ENCODE measurements at regions not wholly inside any gene's neighbourhood (a gene's known extent, or its start where the extent isn't known, plus 50 kb on each side); places are given as distances from the start of the nearest gene placed in this dataset.

GRCh38 chr18:42190643-42191042, 235.6 kb downstream of the PIK3C3 start:
- Histone ChIP-seq H3K27ac (no peak overlapping the region), H3K4me3 (no peak overlapping the region), H3K36me3 (ENCODE audit: low read depth, missing control alignments) (no peaks in the 10 kb centered on the region), H3K4me1 (no peaks in the 10 kb centered on the region), H3K9me3 (no peaks in the 10 kb centered on the region), H3K27me3 (no peaks in the 10 kb centered on the region)
- 84 to 96% methylated on average over 3 of the region's 3 CpGs for WGBS, 2 donors
- intact Hi-C loops (cut with DNase I; ENCODE audit: low total_unique reads): no loop called here
- TF ChIP-seq, protein P1, sequence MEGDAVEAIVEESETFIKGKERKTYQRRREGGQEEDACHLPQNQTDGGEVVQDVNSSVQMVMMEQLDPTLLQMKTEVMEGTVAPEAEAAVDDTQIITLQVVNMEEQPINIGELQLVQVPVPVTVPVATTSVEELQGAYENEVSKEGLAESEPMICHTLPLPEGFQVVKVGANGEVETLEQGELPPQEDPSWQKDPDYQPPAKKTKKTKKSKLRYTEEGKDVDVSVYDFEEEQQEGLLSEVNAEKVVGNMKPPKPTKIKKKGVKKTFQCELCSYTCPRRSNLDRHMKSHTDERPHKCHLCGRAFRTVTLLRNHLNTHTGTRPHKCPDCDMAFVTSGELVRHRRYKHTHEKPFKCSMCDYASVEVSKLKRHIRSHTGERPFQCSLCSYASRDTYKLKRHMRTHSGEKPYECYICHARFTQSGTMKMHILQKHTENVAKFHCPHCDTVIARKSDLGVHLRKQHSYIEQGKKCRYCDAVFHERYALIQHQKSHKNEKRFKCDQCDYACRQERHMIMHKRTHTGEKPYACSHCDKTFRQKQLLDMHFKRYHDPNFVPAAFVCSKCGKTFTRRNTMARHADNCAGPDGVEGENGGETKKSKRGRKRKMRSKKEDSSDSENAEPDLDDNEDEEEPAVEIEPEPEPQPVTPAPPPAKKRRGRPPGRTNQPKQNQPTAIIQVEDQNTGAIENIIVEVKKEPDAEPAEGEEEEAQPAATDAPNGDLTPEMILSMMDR (IDR thresholded peaks at IDR 0.05): no peak
- no peak for TF ChIP-seq POLR2A (IDR thresholded peaks at IDR 0.05)
- DNase-seq: no peak

DNA sequence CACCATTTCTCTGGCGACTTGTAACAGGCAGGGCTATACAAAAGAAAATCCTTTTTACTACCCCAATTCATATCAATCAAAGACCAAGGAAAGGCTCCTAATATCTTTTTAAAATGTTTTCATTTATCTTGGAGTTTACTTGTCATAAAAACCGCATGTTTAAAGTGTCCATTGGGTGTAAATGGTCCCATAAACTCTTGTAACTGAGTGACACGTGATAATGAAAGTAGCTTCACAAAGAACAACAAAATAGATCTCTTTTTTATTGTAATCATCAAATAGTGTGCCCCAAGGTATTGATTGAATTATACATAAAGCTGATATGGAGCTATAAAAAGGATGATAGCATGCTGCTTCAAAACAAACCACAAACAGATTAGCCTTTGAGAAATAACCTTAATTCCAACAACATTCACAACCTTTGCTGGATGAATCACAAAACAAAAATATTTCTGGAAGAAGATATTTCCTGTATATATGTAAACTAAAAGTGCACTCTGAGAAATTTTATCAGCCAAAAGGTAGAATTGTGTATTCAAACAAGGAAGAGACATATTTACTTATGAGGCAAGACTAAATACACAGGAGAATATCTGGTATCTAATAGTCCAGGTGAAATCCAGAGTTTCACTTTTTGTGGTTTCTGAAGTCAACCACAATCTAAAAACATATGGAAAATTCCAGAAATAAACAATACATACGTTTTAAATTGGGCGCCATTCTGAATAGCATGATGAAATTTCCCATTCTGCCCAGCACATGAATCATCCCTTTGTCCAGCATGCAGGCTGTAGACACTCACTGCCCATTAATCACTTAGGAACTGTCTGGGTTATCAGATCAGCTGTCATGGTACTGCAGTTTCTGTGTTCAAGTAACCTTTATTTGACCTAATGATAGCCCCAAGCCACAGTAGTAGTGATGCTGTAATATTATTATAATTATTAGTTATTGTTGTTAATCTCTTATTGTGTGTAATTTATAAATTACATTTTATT, 237.5 kb downstream of the PIK3C3 start:
- whole genome bisulfite sequencing, 2 donors: 75 to 76% methylated on average over 5 of the region's 5 CpGs
- H3K36me3 ChIP-seq (ENCODE audit: low read depth, missing control alignments): no peaks in the 10 kb centered on the region
- H3K27ac ChIP-seq: no peak overlapping the region
- H3K9me3 ChIP-seq: no peaks in the 10 kb centered on the region
- TF ChIP-seq POLR2A (IDR thresholded peaks at IDR 0.05): no peak
- TF ChIP-seq, protein P1 (IDR thresholded peaks at IDR 0.05): no peak
- DNase-seq: no peak
- no peaks in the 10 kb centered on the region for H3K4me1 ChIP-seq
- H3K27me3 ChIP-seq: no peaks in the 10 kb centered on the region
- no peak overlapping the region for H3K4me3 ChIP-seq
- intact Hi-C loops (cut with DNase I; ENCODE audit: low total_unique reads): no loop called here

GRCh38 chr18:42196651-42197050, 241.6 kb downstream of the PIK3C3 start:
- intact Hi-C loops (cut with DNase I; ENCODE audit: low total_unique reads): no loop called here
- H3K27ac ChIP-seq: no peak overlapping the region
- no peaks in the 10 kb centered on the region for H3K9me3 ChIP-seq
- no peaks in the 10 kb centered on the region for H3K36me3 ChIP-seq (ENCODE audit: low read depth, missing control alignments)
- H3K27me3 ChIP-seq: no peaks in the 10 kb centered on the region
- no peaks in the 10 kb centered on the region for H3K4me1 ChIP-seq
- no peak for DNase-seq
- H3K4me3 ChIP-seq: no peak overlapping the region
- TF ChIP-seq, protein P1 (IDR thresholded peaks at IDR 0.05): no peak
- TF ChIP-seq POLR2A (IDR thresholded peaks at IDR 0.05): no peak

DNA sequence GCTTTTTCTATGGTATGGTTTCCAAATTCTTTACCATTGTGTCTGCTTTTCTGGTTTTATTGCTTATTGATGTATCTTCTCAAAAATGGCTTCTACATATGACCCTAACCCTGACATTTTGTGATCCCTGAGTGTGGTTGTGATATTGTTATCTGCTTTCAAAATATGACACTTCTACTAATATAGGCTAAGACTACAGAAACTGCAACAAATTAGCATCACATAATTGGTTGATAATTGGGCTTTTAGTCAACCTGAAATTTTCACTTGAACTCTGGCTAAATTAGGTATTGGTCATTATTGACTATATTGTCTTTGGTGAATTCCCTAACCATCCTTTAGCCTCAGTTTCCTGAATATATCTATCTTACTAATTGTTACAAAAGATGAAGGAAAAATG, 246.1 kb downstream of the PIK3C3 start:
- Histone ChIP-seq H3K4me1 (no peaks in the 10 kb centered on the region), H3K36me3 (ENCODE audit: low read depth, missing control alignments) (no peaks in the 10 kb centered on the region), H3K27me3 (no peaks in the 10 kb centered on the region), H3K27ac (no peak overlapping the region), H3K4me3 (no peak overlapping the region), H3K9me3 (no peaks in the 10 kb centered on the region)
- TF ChIP-seq, protein P1 (IDR thresholded peaks at IDR 0.05): no peak
- no peak for TF ChIP-seq POLR2A (IDR thresholded peaks at IDR 0.05)
- DNase-seq: no peak
- intact Hi-C loops (cut with DNase I; ENCODE audit: low total_unique reads): no loop called here

- Histone ChIP-seq H3K9me3 (no peaks in the 10 kb centered on the region), H3K4me1 (no peaks in the 10 kb centered on the region), H3K27ac (no peak overlapping the region), H3K27me3 (no peaks in the 10 kb centered on the region), H3K4me3 (no peak overlapping the region), H3K36me3 (ENCODE audit: low read depth, missing control alignments) (no peaks in the 10 kb centered on the region)
- DNase-seq: no peak
- 66 to 83% methylated on average over 5 of the region's 5 CpGs for WGBS, 2 donors
- TF ChIP-seq, protein P1 (IDR thresholded peaks at IDR 0.05): no peak
- no peak for TF ChIP-seq POLR2A (IDR thresholded peaks at IDR 0.05)
- intact Hi-C loops (cut with DNase I; ENCODE audit: low total_unique reads): no loop called here
Measured at GRCh38 chr18:42211201-42211600, 256.2 kb downstream of the PIK3C3 start.

All from testis (tissue), 2 donors.